K562 (cell line): ENCODE measurements at regions not wholly inside any gene's neighbourhood (a gene's known extent, or its start where the extent isn't known, plus 50 kb on each side); places are given as distances from the start of the nearest gene placed in this dataset.

ENCODE experiments used
- FOXK2 ChIP-seq, 2 experiments: fragments of 450-650 bp; IDR thresholded peaks in 1 of 2; conservative IDR thresholded peaks in 1 of 2; 2 replicates each; pipeline ENCODE4 v1.6.1; 2016; ENCODE audit warnings: low read depth in 2 of 2, mild to moderate bottlenecking in 1 of 2
- GABPB2 ChIP-seq: fragments of 250-450 bp; sonication (Bioruptor Pico); conservative IDR thresholded peaks from 2 replicates; pipeline ENCODE4 v1.5.1; 2021; ENCODE audit warnings: mild to moderate bottlenecking
- HDGF ChIP-seq: fragments of 450-650 bp; IDR thresholded peaks from 2 replicates; pipeline ENCODE4 v1.6.1; 2016
- PYGO2 ChIP-seq: fragments of 450-650 bp; IDR thresholded peaks from 2 replicates; pipeline ENCODE4 v1.6.1; 2016; ENCODE audit warnings: mild to moderate bottlenecking, missing genetic modification characterization, moderate library complexity, missing compliant biosample characterization
- RBFOX2 ChIP-seq: fragments of 200-400 bp; formaldehyde crosslinking; IDR thresholded peaks from 2 replicates; pipeline ENCODE4 v1.6.1; 2017; ENCODE audit warnings: low read depth, mild to moderate bottlenecking, low read length, moderate library complexity
- WHSC1 ChIP-seq: IDR thresholded peaks from one replicate; pipeline ENCODE4 v1.6.1; 2012; ENCODE audit warnings: low read length, control low read depth, inconsistent platforms

- TF ChIP-seq RBFOX2: no peak
- TF ChIP-seq GABPB2 (CRISPR knock-in tag): no peak
- TF ChIP-seq FOXK2 (conservative IDR thresholded peaks at IDR 0.05 in 1 of 2, IDR thresholded peaks at IDR 0.05 in 1 of 2; ENCODE audit: low read depth in 2 of 2): no peak
- TF ChIP-seq PYGO2: no peak
- TF ChIP-seq WHSC1: no peak
- TF ChIP-seq HDGF: no peak
Measured at GRCh38 chr2:56757884-56758545, 574.2 kb downstream of the CCDC85A start.
